NCI-H1105 treated with DMSO at 0.1 percent for 48 hours (cell line): ENCODE measurements at regions not wholly inside any gene's neighbourhood (a gene's known extent, or its start where the extent isn't known, plus 50 kb on each side); places are given as distances from the start of the nearest gene placed in this dataset.
"Not testable (repeated sequence)": the region's sequence is repeated elsewhere in the genome, so short reads cannot be mapped to it uniquely, and the experiment has no call there.

Experiments used
- DNase-seq: peaks from one replicate; lab custom pipeline; 2025; lab: John Stamatoyannopoulos, UW

- DNase-seq, result no peak
Observed at GRCh38 chr16:87203060-87203656, 114.0 kb downstream of the C16orf95 start.

DNA sequence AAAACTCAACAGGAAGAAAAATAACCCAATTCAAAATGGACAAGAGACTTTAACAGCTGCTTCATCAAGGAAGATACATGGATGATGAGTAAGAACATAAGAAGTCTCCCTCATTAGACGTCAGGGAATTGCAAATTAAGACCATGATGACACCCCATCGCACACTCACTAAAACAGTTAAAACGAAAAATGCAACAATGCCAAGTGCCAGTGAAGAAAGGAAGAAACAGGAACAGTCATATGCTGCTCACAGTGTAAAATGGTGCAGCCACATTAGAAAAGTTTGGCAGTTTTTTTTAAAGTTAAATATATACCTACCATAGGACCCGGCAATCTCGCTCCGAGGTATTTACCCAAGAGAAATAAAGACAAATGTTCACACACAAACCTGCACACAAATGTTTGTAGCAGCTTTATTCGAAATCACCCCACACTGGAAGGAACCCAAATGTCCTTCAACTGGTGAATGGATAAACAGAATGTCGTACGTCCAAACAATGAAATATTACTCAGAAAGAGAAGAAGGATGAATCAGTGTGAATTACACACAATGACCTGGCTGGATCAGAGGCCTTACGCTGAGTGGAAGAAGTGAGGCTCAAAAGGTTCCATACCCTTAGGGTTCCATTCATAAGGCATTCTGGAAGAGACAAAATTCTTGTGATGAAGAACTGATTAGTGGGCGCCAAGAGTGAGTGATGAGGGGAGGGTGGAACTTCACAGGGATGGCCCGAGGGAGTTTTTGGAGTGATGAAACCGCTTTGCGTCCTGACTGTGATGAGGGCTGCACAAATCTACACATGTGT lies 110.3 kb downstream of the C16orf95 start:
- no peak for DNase-seq

DNA sequence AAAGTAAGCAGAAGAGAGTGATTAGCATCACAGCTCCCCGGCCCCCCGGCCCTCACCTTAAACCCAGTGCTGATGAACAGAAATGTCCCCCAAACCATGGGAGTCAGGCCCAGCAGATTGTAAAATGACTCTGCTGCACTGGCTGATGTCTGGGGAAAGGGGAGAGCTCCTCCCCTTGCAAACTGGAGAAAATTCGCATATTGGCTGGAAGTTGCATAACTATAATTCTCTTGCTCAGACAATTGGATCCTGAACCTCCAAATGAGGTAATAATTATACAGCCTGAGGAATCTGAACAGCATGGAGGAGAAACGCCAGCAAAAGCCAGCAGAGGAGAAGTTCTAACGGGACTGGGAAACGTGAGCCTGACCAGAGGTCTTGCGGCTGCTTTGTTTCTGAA lies 109.7 kb downstream of the C16orf95 start:
- DNase-seq, result no peak

GRCh38 chr16:87207965-87208364 lies 109.2 kb downstream of the C16orf95 start:
- no peak for DNase-seq

DNA sequence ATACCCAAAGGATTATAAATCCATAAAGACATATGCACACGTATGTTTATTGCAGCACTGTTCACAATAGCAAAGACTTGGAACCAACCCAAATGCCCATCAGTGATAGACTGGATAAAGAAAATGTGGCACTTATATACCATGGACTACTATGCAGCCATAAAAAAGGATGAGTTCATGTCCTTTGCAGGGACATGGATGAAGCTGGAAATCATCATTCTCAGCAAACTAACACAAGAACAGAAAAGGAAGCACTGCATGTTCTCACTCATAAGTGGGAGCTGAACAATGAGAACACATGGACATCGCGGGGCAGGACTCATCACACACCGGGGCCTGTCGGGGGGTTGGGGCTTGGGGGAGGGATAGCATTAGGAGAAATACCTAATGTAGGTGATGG lies 108.2 kb downstream of the C16orf95 start:
- DNase-seq, result not testable (repeated sequence)

DNA sequence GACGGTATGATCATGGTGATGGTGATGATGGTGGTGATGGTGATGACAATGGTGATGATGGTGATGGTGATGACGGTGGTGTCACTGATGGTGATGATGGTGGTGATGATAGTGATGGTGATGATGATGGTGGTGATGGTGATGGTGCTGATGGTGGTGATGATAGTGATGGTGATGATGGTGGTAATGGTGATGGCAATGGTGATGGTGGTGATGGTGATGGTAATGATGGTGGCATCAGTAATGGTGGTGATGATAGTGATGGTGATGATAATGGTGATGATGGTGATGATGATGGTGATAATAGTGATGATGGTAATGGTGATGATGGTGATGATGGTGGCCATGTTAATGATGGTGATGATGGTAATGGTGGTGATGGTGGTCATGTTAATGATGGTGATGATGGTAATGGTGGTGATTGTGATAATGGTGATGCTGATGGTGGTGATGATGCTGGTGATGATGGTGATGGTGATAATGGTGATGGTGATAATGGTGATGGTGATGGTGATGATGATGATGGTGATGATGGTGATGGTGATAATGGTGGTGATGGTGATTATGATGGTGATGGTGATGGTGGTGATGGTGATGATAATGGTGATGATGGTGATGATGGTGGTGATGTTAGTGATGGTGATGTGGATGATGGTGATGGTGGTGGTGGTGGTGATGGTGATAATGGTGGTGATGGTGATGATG lies 107.2 kb downstream of the C16orf95 start:
- DNase-seq, result no peak

DNA sequence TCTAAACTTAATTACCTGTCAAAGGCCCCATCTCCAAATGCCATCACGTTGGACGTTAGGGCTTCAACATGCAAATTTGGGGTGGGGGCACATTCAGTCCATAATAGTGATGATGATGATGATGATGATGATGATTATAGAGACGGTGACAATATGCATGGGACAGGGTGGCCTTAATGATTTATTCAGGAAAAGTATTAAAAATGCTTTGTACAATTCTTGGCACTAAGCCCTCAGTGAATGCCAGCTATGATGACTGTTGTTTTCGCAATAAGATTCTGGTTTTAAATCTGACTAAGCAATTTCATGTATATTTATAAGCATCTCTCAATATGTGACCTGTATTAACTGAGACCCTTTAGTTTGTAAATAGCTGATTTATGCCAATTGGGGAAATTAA lies 106.3 kb downstream of the C16orf95 start:
- DNase-seq, result no peak

DNA sequence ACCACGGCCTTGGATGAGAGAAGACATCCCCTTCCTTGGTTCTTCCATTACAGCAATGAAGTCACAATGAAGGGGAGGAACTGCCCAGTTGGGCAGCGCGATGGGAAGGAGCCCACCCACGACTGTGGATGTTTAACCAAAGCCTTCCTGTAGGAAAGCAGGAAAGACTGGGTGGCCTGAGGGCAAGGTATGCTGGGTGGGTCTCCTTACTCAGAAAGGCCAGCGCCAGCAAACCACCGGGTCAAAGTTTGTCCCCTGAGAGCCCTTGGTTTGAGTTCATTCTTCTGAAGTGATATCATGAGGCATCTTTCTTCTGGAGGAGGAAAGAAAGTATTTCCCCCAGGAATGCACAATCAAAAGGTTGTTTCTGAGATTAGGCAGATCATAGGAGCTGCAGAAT lies 105.2 kb downstream of the C16orf95 start:
- DNase-seq, result no peak

GRCh38 chr16:87213536-87213935 lies 103.7 kb downstream of the C16orf95 start:
- DNase-seq, result no peak

DNA sequence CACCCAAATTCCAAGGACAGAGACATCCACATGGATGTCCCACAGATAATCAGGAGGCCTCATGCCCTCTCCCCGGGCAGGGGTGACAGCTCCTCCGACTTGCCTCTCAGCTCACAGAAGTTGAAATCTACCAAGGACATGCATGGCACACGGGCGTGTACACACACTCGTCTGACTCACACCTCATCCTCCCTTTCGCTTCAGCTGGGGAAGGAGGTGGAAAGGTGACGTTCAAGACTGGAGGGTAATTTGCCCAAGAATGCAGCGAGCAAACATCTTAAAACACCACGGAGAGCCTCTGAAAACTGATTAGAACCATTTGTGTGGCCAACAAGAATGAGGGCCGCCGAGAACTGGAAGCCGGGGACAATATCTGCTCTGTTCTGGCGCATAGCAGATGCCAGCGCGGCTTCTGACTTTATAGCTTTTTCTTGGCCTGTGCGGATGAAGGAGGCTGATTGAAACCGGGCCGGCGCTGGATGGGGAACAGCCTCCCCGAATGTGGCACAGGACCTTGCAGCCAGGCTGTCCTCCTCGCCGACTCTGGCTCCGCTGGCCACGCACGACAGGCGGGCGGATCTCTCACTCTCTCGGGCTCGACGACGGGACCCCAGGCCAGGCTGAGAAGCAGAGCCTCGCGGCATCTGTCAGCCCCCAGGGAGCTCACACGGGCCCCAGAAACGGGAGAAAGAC lies 100.9 kb downstream of the C16orf95 start:
- no peak for DNase-seq

- DNase-seq, result no peak
Observed at GRCh38 chr16:87216841-87217275, 100.3 kb downstream of the C16orf95 start.

- DNase-seq, result not testable (repeated sequence)
Observed at GRCh38 chr16:87217802-87218201, 99.4 kb downstream of the C16orf95 start.

GRCh38 chr16:87218281-87219055 lies 98.7 kb downstream of the C16orf95 start:
- DNase-seq, result no peak

DNA sequence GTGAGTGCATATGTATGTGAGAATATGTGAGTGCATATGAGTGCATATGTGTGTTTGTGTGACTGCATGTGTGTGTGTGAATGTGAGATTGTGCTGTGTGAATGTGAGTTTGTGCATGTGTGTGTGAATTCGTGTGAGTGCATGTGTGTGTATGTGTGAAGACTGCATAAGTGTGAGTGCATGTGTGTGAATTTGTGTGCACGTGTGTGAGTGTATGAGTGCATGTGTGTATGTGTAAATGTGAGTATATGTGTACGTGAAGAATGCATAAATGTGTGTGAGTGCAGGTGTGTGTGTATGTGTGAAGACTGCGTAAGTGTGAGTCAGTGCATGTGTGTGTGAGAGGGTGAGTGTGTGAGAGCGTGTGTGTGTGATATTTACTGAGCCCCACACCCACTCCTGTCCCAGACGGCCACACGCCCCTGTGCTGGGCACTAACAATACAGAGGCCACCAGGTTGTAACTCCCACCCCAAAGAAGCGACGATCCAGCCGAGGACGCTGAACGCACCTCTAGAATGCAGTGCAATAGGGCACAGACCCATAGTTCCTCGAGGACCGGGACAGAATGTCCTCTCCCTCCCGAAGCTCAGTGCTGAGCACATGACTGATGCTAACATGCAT lies 97.8 kb downstream of the C16orf95 start:
- no peak for DNase-seq

GRCh38 chr16:87221633-87222032 lies 95.6 kb downstream of the C16orf95 start:
- DNase-seq, result no peak

DNA sequence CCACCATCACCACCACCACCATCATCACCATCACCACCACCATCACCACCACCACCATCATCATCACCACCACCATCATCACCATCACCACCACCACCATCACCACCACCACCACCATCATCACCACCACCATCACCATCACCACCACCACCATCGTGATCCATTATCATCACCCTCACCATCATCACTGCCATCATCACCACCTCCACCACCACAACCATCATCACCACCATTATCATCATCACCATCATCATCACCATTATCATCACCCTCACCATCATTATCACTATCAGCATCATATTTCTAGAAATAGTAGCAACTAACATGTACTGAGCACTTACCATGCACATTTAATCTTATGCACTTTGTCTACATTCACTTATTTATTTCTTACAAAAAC lies 94.9 kb downstream of the C16orf95 start:
- no peak for DNase-seq

GRCh38 chr16:87223656-87224248 lies 93.4 kb downstream of the C16orf95 start:
- DNase-seq, result no peak

DNA sequence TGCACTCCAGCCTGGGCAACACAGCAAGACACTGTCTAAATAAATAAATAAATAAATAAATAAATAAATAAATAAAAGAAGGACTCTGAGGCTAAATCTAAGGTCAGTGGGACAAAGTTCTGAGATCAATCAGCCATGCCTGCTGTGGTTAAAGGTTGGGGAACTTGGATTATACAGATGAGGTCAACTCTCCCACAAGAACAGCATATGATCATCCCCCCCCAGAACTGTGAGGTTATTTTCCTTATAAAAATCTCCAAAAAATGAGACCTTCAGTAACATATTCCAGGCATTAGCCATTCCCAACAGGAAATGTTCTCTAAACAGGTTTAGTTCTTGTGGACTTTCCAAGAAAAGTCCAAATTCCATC lies 90.3 kb downstream of the C16orf95 start:
- no peak for DNase-seq

GRCh38 chr16:87227296-87227951 lies 89.8 kb downstream of the C16orf95 start:
- no peak for DNase-seq

- DNase-seq, result no peak
Observed at GRCh38 chr16:87228363-87228762, 88.8 kb downstream of the C16orf95 start.
